ENCODE measurements at regions not wholly inside any gene's neighbourhood (a gene's known extent, or its start where the extent isn't known, plus 50 kb on each side); places are given as distances from the start of the nearest gene placed in this dataset.
A peak's percentile ranks its signal among the peaks of the same experiment; 100 is the strongest.

- no peak for DNase-seq (ENCODE audit: low read depth in 3 of 3)
Observed at GRCh38 chr2:71937396-71937795, 210.3 kb downstream of the CYP26B1 start.

GRCh38 chr2:71936076-71937030 lies 211.3 kb downstream of the CYP26B1 start:
- DNase-seq (ENCODE audit: low read depth in 3 of 3) = no peak

GRCh38 chr2:71935262-71935848 lies 212.3 kb downstream of the CYP26B1 start:
- no peak for DNase-seq (ENCODE audit: low read depth in 3 of 3)

GRCh38 chr2:71934595-71935261 lies 212.9 kb downstream of the CYP26B1 start:
- DNase-seq (ENCODE audit: low read depth in 3 of 3) = no peak

- no peak for DNase-seq (ENCODE audit: low read depth in 3 of 3)
Observed at GRCh38 chr2:71934320-71934593, 213.4 kb downstream of the CYP26B1 start.

- no peak for DNase-seq (ENCODE audit: low read depth in 3 of 3)
Observed at GRCh38 chr2:71933467-71934319, 214.0 kb downstream of the CYP26B1 start.

- no peak for DNase-seq (ENCODE audit: low read depth in 3 of 3)
Observed at GRCh38 chr2:71932780-71933466, 214.7 kb downstream of the CYP26B1 start.

GRCh38 chr2:71932037-71932779 lies 215.5 kb downstream of the CYP26B1 start:
- DNase-seq (ENCODE audit: low read depth in 3 of 3) = no peak

GRCh38 chr2:71930049-71930681 lies 217.5 kb downstream of the CYP26B1 start:
- no peak for DNase-seq (ENCODE audit: low read depth in 3 of 3)

- no peak for DNase-seq (ENCODE audit: low read depth in 3 of 3)
Observed at GRCh38 chr2:71929482-71929772, 218.2 kb downstream of the CYP26B1 start.

- DNase-seq (ENCODE audit: low read depth in 3 of 3) = no peak
Observed at GRCh38 chr2:71928734-71929481, 218.8 kb downstream of the CYP26B1 start.

- DNase-seq (ENCODE audit: low read depth in 3 of 3) = no peak
Observed at GRCh38 chr2:71927757-71928715, 219.6 kb downstream of the CYP26B1 start.

GRCh38 chr2:71926876-71927756 lies 220.5 kb downstream of the CYP26B1 start:
- no peak for DNase-seq (ENCODE audit: low read depth in 3 of 3)

- no peak for DNase-seq (ENCODE audit: low read depth in 3 of 3)
Observed at GRCh38 chr2:71926089-71926447, 221.6 kb downstream of the CYP26B1 start.

- DNase-seq (ENCODE audit: low read depth in 3 of 3) = no peak
Observed at GRCh38 chr2:71925268-71926088, 222.2 kb downstream of the CYP26B1 start.

- peak; percentile 16 to 41 (median 32) for DNase-seq (ENCODE audit: low read depth in 3 of 3)
Observed at GRCh38 chr2:71923887-71924533, 223.7 kb downstream of the CYP26B1 start.

Data from stimulated activated CD4-positive, alpha-beta T cell treated with anti-CD3 and anti-CD28 coated beads, TNF-alpha, amount 100 ng/mL, for 48 hours (primary cell).